ENCODE measurements at regions not wholly inside any gene's neighbourhood (a gene's known extent, or its start where the extent isn't known, plus 50 kb on each side); places are given as distances from the start of the nearest gene placed in this dataset.

- TF ChIP-seq, protein P1, sequence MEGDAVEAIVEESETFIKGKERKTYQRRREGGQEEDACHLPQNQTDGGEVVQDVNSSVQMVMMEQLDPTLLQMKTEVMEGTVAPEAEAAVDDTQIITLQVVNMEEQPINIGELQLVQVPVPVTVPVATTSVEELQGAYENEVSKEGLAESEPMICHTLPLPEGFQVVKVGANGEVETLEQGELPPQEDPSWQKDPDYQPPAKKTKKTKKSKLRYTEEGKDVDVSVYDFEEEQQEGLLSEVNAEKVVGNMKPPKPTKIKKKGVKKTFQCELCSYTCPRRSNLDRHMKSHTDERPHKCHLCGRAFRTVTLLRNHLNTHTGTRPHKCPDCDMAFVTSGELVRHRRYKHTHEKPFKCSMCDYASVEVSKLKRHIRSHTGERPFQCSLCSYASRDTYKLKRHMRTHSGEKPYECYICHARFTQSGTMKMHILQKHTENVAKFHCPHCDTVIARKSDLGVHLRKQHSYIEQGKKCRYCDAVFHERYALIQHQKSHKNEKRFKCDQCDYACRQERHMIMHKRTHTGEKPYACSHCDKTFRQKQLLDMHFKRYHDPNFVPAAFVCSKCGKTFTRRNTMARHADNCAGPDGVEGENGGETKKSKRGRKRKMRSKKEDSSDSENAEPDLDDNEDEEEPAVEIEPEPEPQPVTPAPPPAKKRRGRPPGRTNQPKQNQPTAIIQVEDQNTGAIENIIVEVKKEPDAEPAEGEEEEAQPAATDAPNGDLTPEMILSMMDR (IDR thresholded peaks at IDR 0.05), result no peak
- TF ChIP-seq EZH2 (IDR thresholded peaks at IDR 0.05; ENCODE audit: borderline replicate concordance, insufficient read depth, low read depth, low read length, poor library complexity, severe bottlenecking), result no peak
These were observed 441.9 kb upstream of the PIK3R1 start for GRCh38 chr5:67773411-67774266.

All from B cell (primary cell).